H1 (cell line): ENCODE measurements at regions not wholly inside any gene's neighbourhood (a gene's known extent, or its start where the extent isn't known, plus 50 kb on each side); places are given as distances from the start of the nearest gene placed in this dataset.
"Not testable (repeated sequence)": the region's sequence is repeated elsewhere in the genome, so short reads cannot be mapped to it uniquely, and the experiment has no call there.

Experiments used
- BACH1 ChIP-seq: IDR thresholded peaks from 2 replicates; pipeline ENCODE4 v1.6.1; 2012; ENCODE audit warnings: low read length, improper control_type of control experiment
- CTCF ChIP-seq, 3 experiments: IDR thresholded peaks; 1 replicate in 2 of 3; 2 replicates in 1 of 3; pipeline versions ENCODE4 v1.5.1 to v1.6.1; 2011; ENCODE audit warnings: low read length in 3 of 3, mild to moderate bottlenecking in 3 of 3, inconsistent platforms in 2 of 3, low read depth in 1 of 3, moderate library complexity in 1 of 3; ENCODE audit not compliant: insufficient read depth in 1 of 3; ENCODE audit errors: control extremely low read depth in 1 of 3
- EP300 ChIP-seq, 2 experiments: IDR thresholded peaks; 1 replicate in 1 of 2; 2 replicates in 1 of 2; pipeline ENCODE4 v1.6.1; 2011 to 2012; ENCODE audit warnings: low read depth in 2 of 2, low read length in 2 of 2, mild to moderate bottlenecking in 2 of 2, borderline replicate concordance in 1 of 2, inconsistent platforms in 1 of 2, moderate library complexity in 1 of 2
- EZH2 ChIP-seq: fragments of 200-600 bp; sonication (generic); IDR thresholded peaks from 2 replicates; pipeline ENCODE4 v1.7.1; 2012; ENCODE audit warnings: low read depth, mild to moderate bottlenecking, moderate library complexity, low read length, inconsistent platforms; ENCODE audit not compliant: severe bottlenecking
- JUND ChIP-seq: IDR thresholded peaks from 2 replicates; pipeline ENCODE4 v1.6.1; 2011; ENCODE audit warnings: mild to moderate bottlenecking, improper control_type of control experiment, low read length
- KDM5A ChIP-seq: fragments of 200-600 bp; IDR thresholded peaks from 2 replicates; pipeline ENCODE4 v1.7.1; 2012; ENCODE audit warnings: mild to moderate bottlenecking, low read length, inconsistent platforms, mixed read lengths
- POLR2A ChIP-seq, 2 experiments: IDR thresholded peaks; 1 replicate in 1 of 2; 2 replicates in 1 of 2; pipeline ENCODE4 v1.6.1; 2011; ENCODE audit warnings: low read depth in 2 of 2, low read length in 2 of 2, mild to moderate bottlenecking in 2 of 2; ENCODE audit errors: control extremely low read depth in 1 of 2
- POLR2AphosphoS5 ChIP-seq: IDR thresholded peaks from 2 replicates; pipeline ENCODE4 v1.6.1; 2011; ENCODE audit warnings: low read depth, low read length
- RAD21 ChIP-seq, 2 experiments: IDR thresholded peaks in 1 of 2; conservative IDR thresholded peaks in 1 of 2; 2 replicates each; pipeline ENCODE4 v1.6.1; 2011; ENCODE audit warnings: low read depth in 2 of 2, low read length in 2 of 2, improper control_type of control experiment in 1 of 2, inconsistent platforms in 1 of 2, mild to moderate bottlenecking in 1 of 2, moderate library complexity in 1 of 2
- YY1 ChIP-seq: IDR thresholded peaks from 2 replicates; pipeline ENCODE4 v1.6.1; 2011; ENCODE audit warnings: low read depth, mild to moderate bottlenecking, low read length

GRCh38 chr16:29285151-29285885, 121.2 kb downstream of the NPIPB11 start:
- TF ChIP-seq KDM5A; CTCF (IDR thresholded peaks at IDR 0.05; ENCODE audit: control extremely low read depth in 1 of 3, insufficient read depth in 1 of 3, low read depth in 1 of 3, low read length in 3 of 3); POLR2A (IDR thresholded peaks at IDR 0.05; ENCODE audit: control extremely low read depth in 1 of 2, low read depth in 2 of 2, low read length in 2 of 2); RAD21 (IDR thresholded peaks at IDR 0.05 in 1 of 2, conservative IDR thresholded peaks at IDR 0.05 in 1 of 2; ENCODE audit: low read depth in 2 of 2, low read length in 2 of 2); POLR2AphosphoS5; JUND; BACH1; EP300 (IDR thresholded peaks at IDR 0.05; ENCODE audit: borderline replicate concordance in 1 of 2, low read depth in 2 of 2, low read length in 2 of 2); EZH2: not testable (repeated sequence)
- peak; percentile 73; the same call in 1 of the 2 replicates for TF ChIP-seq YY1
